ENCODE measurements at regions not wholly inside any gene's neighbourhood (a gene's known extent, or its start where the extent isn't known, plus 50 kb on each side); places are given as distances from the start of the nearest gene placed in this dataset.

DNA sequence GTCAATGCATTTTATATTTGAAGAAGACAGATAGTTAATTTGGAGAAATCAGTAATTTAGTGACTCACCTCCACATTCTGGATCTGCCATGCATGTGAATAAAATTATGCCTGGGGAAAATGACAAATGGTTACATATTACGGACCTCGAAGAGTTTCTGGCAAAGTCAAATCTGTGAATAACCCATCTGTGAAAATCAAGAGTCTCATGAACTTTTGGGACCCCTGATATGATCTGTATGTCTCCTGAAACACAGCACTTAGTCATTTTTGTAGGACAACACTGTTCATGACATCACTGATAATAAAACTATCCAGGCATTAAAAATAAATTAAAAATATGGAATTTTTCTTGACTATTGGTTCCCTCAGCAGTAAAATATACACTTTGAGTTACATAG lies 584.5 kb downstream of the TLE4 start:
- in situ Hi-C loops (cut with MboI; ENCODE audit: low sequenced_read_pairs, unreplicated experiment): no loop called here
- TF ChIP-seq, protein P1, sequence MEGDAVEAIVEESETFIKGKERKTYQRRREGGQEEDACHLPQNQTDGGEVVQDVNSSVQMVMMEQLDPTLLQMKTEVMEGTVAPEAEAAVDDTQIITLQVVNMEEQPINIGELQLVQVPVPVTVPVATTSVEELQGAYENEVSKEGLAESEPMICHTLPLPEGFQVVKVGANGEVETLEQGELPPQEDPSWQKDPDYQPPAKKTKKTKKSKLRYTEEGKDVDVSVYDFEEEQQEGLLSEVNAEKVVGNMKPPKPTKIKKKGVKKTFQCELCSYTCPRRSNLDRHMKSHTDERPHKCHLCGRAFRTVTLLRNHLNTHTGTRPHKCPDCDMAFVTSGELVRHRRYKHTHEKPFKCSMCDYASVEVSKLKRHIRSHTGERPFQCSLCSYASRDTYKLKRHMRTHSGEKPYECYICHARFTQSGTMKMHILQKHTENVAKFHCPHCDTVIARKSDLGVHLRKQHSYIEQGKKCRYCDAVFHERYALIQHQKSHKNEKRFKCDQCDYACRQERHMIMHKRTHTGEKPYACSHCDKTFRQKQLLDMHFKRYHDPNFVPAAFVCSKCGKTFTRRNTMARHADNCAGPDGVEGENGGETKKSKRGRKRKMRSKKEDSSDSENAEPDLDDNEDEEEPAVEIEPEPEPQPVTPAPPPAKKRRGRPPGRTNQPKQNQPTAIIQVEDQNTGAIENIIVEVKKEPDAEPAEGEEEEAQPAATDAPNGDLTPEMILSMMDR (IDR thresholded peaks at IDR 0.05; ENCODE audit: borderline replicate concordance, control extremely low read depth, extremely low read depth, insufficient read depth, missing control alignments): no peak
- no peak for DNase-seq (ENCODE audit: low spot score)

DNA sequence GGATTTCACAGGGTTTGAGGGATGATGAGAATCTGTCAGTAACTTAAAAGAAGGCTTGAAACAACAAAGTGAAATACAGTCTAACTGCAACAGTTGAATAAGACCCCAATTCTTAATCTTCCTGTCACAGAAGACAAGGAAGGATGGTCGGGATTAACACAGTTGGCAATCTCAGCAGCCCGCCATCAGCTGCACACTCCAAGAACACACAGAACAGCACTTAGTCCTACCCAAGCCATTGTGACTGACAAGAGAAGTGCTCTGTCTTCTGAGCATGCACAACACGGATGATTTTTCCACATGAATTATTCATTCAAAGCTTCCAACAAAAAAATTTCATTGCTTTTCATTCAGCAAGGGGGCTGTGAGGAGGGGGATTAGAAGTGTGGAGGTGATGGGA lies 576.1 kb downstream of the TLE4 start:
- in situ Hi-C loops (cut with MboI; ENCODE audit: low sequenced_read_pairs, unreplicated experiment): no loop called here
- TF ChIP-seq, protein P1 (IDR thresholded peaks at IDR 0.05; ENCODE audit: borderline replicate concordance, control extremely low read depth, extremely low read depth, insufficient read depth, missing control alignments): no peak
- no peak for DNase-seq (ENCODE audit: low spot score)

DNA sequence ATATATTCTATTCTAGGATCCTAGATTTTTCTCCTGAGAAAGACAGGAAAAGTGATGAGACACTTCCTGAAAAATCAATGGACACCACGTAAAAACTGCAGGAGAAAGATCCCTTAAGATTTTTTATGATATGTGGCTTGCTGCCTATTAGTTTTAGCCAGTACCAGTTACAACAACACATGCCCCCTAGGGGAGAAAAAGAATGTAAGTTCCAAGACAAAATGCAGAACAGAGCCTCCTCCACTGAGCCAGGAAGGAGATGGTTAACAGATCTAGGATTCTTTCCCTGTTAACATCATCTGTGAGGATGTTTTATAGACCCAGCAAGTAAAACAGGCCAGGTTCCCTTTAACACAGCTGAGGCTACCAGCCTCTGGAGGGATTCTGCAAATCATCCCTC lies 574.7 kb downstream of the TLE4 start:
- TF ChIP-seq, protein P1 (IDR thresholded peaks at IDR 0.05; ENCODE audit: borderline replicate concordance, control extremely low read depth, extremely low read depth, insufficient read depth, missing control alignments): no peak
- no peak for DNase-seq (ENCODE audit: low spot score)
- in situ Hi-C loops (cut with MboI; ENCODE audit: low sequenced_read_pairs, unreplicated experiment): no loop called here

DNA sequence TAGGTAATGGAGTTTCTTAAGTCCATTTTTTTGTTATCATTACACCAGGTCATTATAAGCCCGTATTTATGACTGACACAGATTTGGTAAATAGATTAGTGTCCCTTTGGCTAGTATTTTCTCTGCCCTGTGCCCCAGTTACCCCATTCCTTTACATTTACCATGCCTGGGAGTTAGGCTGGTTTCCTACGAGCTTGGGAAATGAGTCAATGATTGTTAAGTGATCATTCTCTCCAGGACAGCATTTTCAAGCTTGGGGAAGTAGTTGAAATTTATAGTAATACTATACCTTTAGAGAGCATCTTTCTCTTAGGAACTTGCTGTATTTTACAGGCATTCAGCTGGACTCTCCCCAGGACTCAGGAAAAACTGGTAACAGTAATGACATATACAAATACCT lies 573.1 kb downstream of the TLE4 start:
- in situ Hi-C loops (cut with MboI; ENCODE audit: low sequenced_read_pairs, unreplicated experiment): no loop called here
- no peak for DNase-seq (ENCODE audit: low spot score)
- TF ChIP-seq, protein P1 (IDR thresholded peaks at IDR 0.05; ENCODE audit: borderline replicate concordance, control extremely low read depth, extremely low read depth, insufficient read depth, missing control alignments): no peak

DNA sequence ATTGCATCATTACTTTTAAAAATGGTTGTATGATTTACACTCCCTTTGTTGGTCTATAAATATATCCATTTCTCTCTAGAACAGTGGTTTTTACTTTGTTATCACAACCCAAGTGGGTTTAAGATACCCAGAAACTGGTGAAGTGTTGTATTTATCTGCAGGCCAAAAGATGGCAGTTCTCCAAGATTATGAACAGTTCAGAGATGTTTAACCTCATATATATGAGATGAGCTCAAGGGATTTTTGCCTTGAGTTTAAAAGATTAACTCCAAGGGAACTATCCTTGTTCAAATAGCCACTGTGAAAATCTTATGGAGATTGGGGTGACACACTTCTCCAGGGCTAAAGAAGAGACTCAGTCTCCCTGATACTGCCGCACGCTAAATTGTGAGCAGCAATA lies 572.6 kb downstream of the TLE4 start:
- no peak for DNase-seq (ENCODE audit: low spot score)
- TF ChIP-seq, protein P1 (IDR thresholded peaks at IDR 0.05; ENCODE audit: borderline replicate concordance, control extremely low read depth, extremely low read depth, insufficient read depth, missing control alignments): no peak
- in situ Hi-C loops (cut with MboI; ENCODE audit: low sequenced_read_pairs, unreplicated experiment): no loop called here

DNA sequence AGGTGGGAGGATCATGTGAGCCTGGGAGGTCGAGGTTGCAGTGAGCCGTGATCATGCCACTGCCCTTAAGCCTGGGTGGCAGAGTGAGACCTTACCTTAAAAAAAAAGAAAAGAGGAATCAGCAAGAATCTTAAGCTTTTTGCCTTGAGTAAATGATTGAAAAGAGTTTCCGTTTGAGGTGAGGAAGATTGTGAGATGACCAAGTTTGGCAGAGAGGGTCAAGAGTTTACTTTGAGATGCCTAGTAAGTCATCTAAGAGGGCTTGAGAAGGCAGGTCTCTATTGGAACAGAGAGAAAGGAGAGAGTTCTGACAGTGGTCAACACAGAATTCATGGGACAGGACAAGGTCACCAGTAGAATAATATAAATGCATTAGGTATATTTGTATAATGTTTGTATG lies 572.1 kb downstream of the TLE4 start:
- TF ChIP-seq, protein P1 (IDR thresholded peaks at IDR 0.05; ENCODE audit: borderline replicate concordance, control extremely low read depth, extremely low read depth, insufficient read depth, missing control alignments): no peak
- no peak for DNase-seq (ENCODE audit: low spot score)
- in situ Hi-C loops (cut with MboI; ENCODE audit: low sequenced_read_pairs, unreplicated experiment): no loop called here

DNA sequence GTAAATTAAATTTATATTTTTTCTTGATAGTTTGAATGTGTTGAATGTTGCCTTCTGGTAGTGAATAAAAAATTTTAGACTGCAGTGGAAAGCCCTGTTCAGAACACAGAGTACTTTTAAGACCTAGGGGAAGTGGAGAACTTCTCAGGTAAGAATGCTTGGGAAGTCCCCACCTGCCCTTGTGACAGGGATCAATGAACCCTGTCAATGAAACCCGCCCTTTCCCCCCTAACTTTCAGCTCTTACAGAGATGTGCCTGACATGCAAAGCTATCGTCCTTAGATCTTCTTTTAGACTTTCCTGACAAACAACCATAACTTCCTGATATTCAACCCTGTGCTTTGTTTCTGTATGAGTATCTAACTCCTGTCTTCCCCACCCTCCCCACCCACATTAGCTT lies 562.7 kb downstream of the TLE4 start:
- in situ Hi-C loops (cut with MboI; ENCODE audit: low sequenced_read_pairs, unreplicated experiment): no loop called here
- TF ChIP-seq, protein P1 (IDR thresholded peaks at IDR 0.05; ENCODE audit: borderline replicate concordance, control extremely low read depth, extremely low read depth, insufficient read depth, missing control alignments): no peak
- DNase-seq (ENCODE audit: low spot score): peak; percentile 53

Measured in GM13976 (cell line).